GM21528 (cell line): ENCODE measurements at regions not wholly inside any gene's neighbourhood (a gene's known extent, or its start where the extent isn't known, plus 50 kb on each side); places are given as distances from the start of the nearest gene placed in this dataset.
"Not testable (repeated sequence)": the region's sequence is repeated elsewhere in the genome, so short reads cannot be mapped to it uniquely, and the experiment has no call there.

Experiments used
- ATAC-seq: cut with Tn5 transposase; IDR thresholded peaks from one replicate; pipeline ENCODE4 v1.9.1; 2021; ENCODE audit warnings: mild to moderate bottlenecking, moderate library complexity; ENCODE audit not compliant: unreplicated experiment, low FRiP score

DNA sequence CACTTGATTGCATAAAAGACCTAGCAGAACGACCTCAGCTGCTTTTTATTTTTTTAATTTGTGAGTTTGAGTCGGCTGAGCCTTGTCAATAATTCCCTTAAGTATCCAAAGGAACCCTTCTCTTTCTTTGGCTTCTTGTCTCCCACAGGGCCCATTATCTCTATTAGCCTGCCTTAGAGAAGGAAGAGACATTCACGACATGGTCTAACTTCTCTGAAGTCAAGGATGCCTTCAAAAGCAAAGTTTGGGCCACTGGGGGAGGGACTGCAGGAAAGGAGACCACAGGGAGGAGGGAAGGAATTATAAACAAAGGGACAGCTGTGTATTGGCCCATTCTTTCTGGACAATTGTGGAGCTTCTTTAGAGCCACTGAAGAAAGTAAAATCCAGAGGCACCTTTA lies 126.4 kb downstream of the BRMS1L start:
- ATAC-seq: no peak

DNA sequence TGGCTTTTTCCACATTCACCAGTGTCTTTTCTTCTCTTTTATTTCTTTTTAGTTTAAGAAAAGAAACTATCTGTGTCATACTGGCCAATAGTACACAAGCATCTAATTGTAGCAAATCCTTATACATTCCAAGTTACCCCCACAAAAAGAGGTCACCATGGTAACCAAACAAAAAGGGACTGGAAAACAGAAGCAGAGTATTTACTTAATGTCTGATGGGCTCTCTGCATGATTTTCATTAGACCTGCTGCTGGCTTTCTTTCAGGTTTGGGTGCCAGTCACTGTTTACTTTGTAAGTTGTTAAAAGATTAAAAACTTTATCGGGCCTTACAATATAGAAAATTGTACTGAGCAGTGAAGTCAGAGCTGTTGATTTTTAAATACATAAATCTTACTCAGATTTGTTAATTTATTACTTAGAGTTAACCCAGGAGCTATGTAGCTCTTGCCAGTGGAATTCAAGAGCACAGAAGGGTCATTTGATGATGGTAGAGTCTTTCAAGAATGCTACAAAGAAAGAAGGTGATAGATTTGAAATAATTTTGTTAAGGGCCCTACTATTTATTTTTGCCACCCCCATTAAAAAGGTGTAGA lies 123.9 kb downstream of the BRMS1L start:
- ATAC-seq: no peak

DNA sequence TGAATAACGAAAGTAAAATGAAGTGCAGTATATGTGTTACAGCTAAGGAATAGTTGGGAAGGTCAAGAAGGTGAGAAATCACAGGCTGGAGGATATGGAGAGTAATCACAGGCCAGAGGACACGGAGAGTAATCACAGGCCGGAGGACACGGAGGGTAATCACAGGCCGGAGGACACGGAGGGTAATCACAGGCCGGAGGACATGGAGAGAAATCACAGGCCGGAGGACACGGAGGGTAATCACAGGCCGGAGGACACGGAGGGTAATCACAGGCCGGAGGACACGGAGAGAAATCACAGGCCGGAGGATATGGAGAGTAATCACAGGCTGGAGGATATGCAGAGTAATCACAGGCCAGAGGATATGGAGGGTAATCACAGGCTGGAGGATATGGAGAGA lies 121.8 kb downstream of the BRMS1L start:
- not testable (repeated sequence) for ATAC-seq

DNA sequence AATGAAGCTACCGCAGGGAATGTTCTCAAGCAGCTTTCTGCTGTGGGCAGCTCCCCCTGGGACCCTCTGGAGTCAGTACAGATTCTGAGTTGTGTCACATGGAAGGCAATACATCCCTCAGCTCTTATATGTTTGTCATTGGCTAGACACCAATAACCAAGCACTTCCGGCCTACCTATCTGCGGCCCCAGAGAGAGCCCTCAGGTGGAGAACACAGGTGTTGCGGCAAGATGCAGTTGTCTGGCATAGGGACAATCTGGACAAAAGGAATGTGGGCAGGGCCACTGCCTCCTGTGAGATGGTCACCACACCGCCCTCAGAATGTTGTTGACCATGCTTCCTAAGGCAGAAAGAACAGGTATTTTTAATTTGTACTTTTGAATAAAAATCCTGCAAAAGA lies 118.7 kb downstream of the BRMS1L start:
- no peak for ATAC-seq

GRCh38 chr14:35940291-35940690 lies 114.2 kb downstream of the BRMS1L start:
- ATAC-seq: peak; percentile 61

GRCh38 chr14:35938770-35939169 lies 112.6 kb downstream of the BRMS1L start:
- no peak for ATAC-seq

DNA sequence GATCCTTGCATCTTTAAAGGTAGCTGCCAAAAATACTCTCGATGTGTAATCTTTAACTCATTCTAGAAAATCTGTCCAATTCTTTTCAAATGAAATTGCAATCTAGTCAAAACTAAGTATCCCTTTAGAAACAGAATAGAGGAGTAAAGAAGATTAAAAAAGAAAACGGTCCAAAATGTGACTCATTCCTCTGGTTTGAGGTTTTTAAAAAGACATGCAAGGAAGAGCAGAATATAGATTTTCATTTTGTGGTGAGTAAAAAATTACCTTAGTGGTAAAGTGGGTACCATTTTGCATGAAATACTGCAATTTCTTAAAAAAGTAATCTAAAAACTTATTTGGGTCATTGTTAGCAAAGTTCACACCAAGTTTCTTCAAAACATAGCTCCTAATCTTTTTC lies 108.4 kb downstream of the BRMS1L start:
- peak; percentile 48 for ATAC-seq

- peak; percentile 50 for ATAC-seq
Observed at GRCh38 chr14:35932659-35933159, 106.6 kb downstream of the BRMS1L start.

GRCh38 chr14:35932136-35932535 lies 106.0 kb downstream of the BRMS1L start:
- ATAC-seq: no peak

DNA sequence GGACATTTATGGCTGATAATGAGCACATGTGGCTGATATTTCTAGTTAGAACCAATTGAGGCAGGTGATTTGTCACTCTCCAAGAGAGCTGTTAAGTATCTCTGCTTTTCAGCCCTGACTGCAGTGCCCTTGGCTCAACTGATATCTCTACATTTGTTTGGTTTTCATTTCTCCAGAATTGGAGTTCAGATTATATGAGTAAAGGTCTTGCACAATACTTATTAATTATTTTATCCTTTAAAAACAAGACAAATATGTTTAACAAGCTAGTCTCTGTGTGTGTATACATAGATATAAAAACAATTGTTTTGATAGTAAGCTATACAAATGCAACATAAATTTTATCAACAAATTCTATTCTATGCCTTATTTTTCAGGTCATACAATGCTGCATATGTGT lies 105.2 kb downstream of the BRMS1L start:
- no peak for ATAC-seq

GRCh38 chr14:35929186-35929585 lies 103.0 kb downstream of the BRMS1L start:
- ATAC-seq: no peak

- no peak for ATAC-seq
Observed at GRCh38 chr14:35927727-35928126, 101.6 kb downstream of the BRMS1L start.

- ATAC-seq: no peak
Observed at GRCh38 chr14:35925319-35925718, 99.2 kb downstream of the BRMS1L start.

- not testable (repeated sequence) for ATAC-seq
Observed at GRCh38 chr14:35922590-35922989, 96.5 kb downstream of the BRMS1L start.

- ATAC-seq: no peak
Observed at GRCh38 chr14:35921745-35922144, 95.6 kb downstream of the BRMS1L start.
